Osteoblast (primary cell): ENCODE measurements at regions not wholly inside any gene's neighbourhood (a gene's known extent, or its start where the extent isn't known, plus 50 kb on each side); places are given as distances from the start of the nearest gene placed in this dataset.

ENCODE experiments used
- DNase-seq: peaks from one replicate; pipeline ENCODE4 v3.0.0; 2011; ENCODE audit warnings: low spot score, mixed read lengths; ENCODE audit not compliant: insufficient read length; ENCODE audit errors: missing footprints
- H2AFZ ChIP-seq: 2 replicates; pipeline ENCODE4 v1.6.0; 2011; ENCODE audit warnings: mild to moderate bottlenecking, low read length
- H3K27ac ChIP-seq: 2 replicates; pipeline ENCODE4 v1.5.1; 2011; ENCODE audit warnings: mild to moderate bottlenecking, low read depth, low read length, moderate library complexity
- H3K27me3 ChIP-seq: 2 replicates; pipeline ENCODE4 v1.6.0; 2012; ENCODE audit warnings: mild to moderate bottlenecking, control low read depth, inconsistent platforms, low read length, moderate library complexity; ENCODE audit not compliant: insufficient read depth
- H3K36me3 ChIP-seq: 2 replicates; pipeline ENCODE4 v1.5.1; 2011; ENCODE audit warnings: mild to moderate bottlenecking, low read length, control low read depth, moderate library complexity; ENCODE audit not compliant: insufficient read depth
- H3K4me1 ChIP-seq: 2 replicates; pipeline ENCODE4 v1.5.1; 2011; ENCODE audit warnings: mild to moderate bottlenecking, low read length, control low read depth, moderate library complexity; ENCODE audit not compliant: insufficient read depth
- H3K4me2 ChIP-seq: 2 replicates; pipeline ENCODE4 v1.6.0; 2011; ENCODE audit warnings: mild to moderate bottlenecking, low read length; ENCODE audit not compliant: insufficient read depth
- H3K4me3 ChIP-seq: fragments of 200-600 bp; sonication (generic); 3 replicates; pipeline ENCODE4 v1.5.1; 2012; ENCODE audit warnings: mild to moderate bottlenecking, low read length, inconsistent platforms; ENCODE audit not compliant: insufficient read depth
- H3K79me2 ChIP-seq: 2 replicates; pipeline ENCODE4 v1.6.0; 2012; ENCODE audit warnings: mild to moderate bottlenecking, low read length, control low read depth, inconsistent platforms; ENCODE audit not compliant: insufficient read depth
- H3K9me3 ChIP-seq: 2 replicates; pipeline ENCODE4 v1.5.1; 2011; ENCODE audit warnings: low read depth, low read length, control low read depth
- H4K20me1 ChIP-seq: 2 replicates; pipeline ENCODE4 v1.6.0; 2012; ENCODE audit warnings: mild to moderate bottlenecking, low read length, control low read depth; ENCODE audit not compliant: insufficient read depth
- CTCF ChIP-seq: IDR thresholded peaks from 2 replicates; pipeline ENCODE4 v1.5.1; 2011; ENCODE audit warnings: mild to moderate bottlenecking, low read depth, low read length, moderate library complexity; ENCODE audit errors: extremely low read depth

GRCh38 chr9:1429297-1429696 is 379.1 kb downstream of the DMRT2 start:
- DNase-seq: no peak
- TF ChIP-seq CTCF: no peak

GRCh38 chr9:1431461-1431860 is 381.3 kb downstream of the DMRT2 start:
- DNase-seq: no peak
- H3K4me2 ChIP-seq: no peak overlapping the region
- TF ChIP-seq CTCF: no peak
- H3K4me1 ChIP-seq: no peaks in the 10 kb centered on the region
- H3K27me3 ChIP-seq: no peaks in the 10 kb centered on the region
- no peak overlapping the region for H3K27ac ChIP-seq
- H3K4me3 ChIP-seq: no peak overlapping the region
- no peaks in the 10 kb centered on the region for H4K20me1 ChIP-seq
- H3K79me2 ChIP-seq: no peaks in the 10 kb centered on the region
- H3K9me3 ChIP-seq: peaks cover 3% of the 10 kb centered on the region
- H2AFZ ChIP-seq: no peak overlapping the region
- no peaks in the 10 kb centered on the region for H3K36me3 ChIP-seq

More at GRCh38 chr9:1429297-1429696, 379.1 kb downstream of the DMRT2 start:
- Histone ChIP-seq H3K4me1 (no peaks in the 10 kb centered on the region), H3K4me3 (no peak overlapping the region), H3K4me2 (no peak overlapping the region), H3K27me3 (no peaks in the 10 kb centered on the region), H3K36me3 (no peaks in the 10 kb centered on the region), H4K20me1 (no peaks in the 10 kb centered on the region), H3K9me3 (no peaks in the 10 kb centered on the region), H3K79me2 (no peaks in the 10 kb centered on the region), H3K27ac (no peak overlapping the region), H2AFZ (no peak overlapping the region)

- Histone ChIP-seq H3K79me2 (no peaks in the 10 kb centered on the region), H4K20me1 (no peaks in the 10 kb centered on the region), H3K36me3 (no peaks in the 10 kb centered on the region), H3K4me3 (no peak overlapping the region), H3K27ac (no peak overlapping the region), H3K9me3 (peaks cover 3% of the 10 kb centered on the region), H2AFZ (no peak overlapping the region), H3K4me2 (no peak overlapping the region), H3K4me1 (no peaks in the 10 kb centered on the region), H3K27me3 (no peaks in the 10 kb centered on the region)
- no peak for TF ChIP-seq CTCF
- DNase-seq: no peak
These were observed 384.1 kb downstream of the DMRT2 start for GRCh38 chr9:1434052-1434767.

GRCh38 chr9:1434811-1435210 is 384.7 kb downstream of the DMRT2 start:
- Histone ChIP-seq H2AFZ (no peak overlapping the region), H4K20me1 (no peaks in the 10 kb centered on the region), H3K4me1 (no peaks in the 10 kb centered on the region), H3K4me2 (no peak overlapping the region), H3K4me3 (no peak overlapping the region), H3K27me3 (no peaks in the 10 kb centered on the region), H3K27ac (no peak overlapping the region), H3K79me2 (no peaks in the 10 kb centered on the region), H3K36me3 (no peaks in the 10 kb centered on the region), H3K9me3 (peaks cover 3% of the 10 kb centered on the region)
- DNase-seq: no peak
- no peak for TF ChIP-seq CTCF
